Naive thymus-derived CD8-positive, alpha-beta T cell (primary cell): ENCODE measurements at regions not wholly inside any gene's neighbourhood (a gene's known extent, or its start where the extent isn't known, plus 50 kb on each side); places are given as distances from the start of the nearest gene placed in this dataset.

Experiments used
- ATAC-seq, 2 donors: fragments of 150-1000 bp; cut with Tn5 transposase in 1 of 2; sonication (Bioruptor Pico), chemical (Tn5 transposase) in 1 of 2; 1 replicate in 1 of 2; 2 replicates in 1 of 2; pipeline ENCODE4 v1.10.0; 2021; ENCODE audit warnings: mild to moderate bottlenecking in 2 of 2, moderate library complexity in 2 of 2
- POLR2A ChIA-PET: fragments of 350-600 bp; sonication (Branson Sonifier 250); formaldehyde crosslinking; loops from one replicate; lab custom pipeline; 2021; ENCODE audit warnings: antibody characterized with exemption; lab: Charles Lee
- DNase-seq, 10 donors: peaks; one replicate each; pipeline versions ENCODE4 v3.0.0 to v3.0.0-alpha.2; 2020 to 2022
- H3K27ac Mint-ChIP-seq, 10 donors: one replicate each; pipeline ENCODE4 v1.8.0; 2020 to 2022; ENCODE audit warnings: mild to moderate bottlenecking in 10 of 10, mixed read lengths in 10 of 10, moderate library complexity in 4 of 10, inconsistent platforms in 1 of 10
- H3K27me3 Mint-ChIP-seq, 5 donors: one replicate each; pipeline ENCODE4 v1.8.0; 2021 to 2022; ENCODE audit warnings: mixed read lengths in 5 of 5
- H3K36me3 Mint-ChIP-seq, 3 donors: one replicate each; pipeline ENCODE4 v1.8.0; 2020 to 2022; ENCODE audit warnings: mixed read lengths in 3 of 3, mild to moderate bottlenecking in 2 of 3, inconsistent platforms in 1 of 3
- H3K4me1 Mint-ChIP-seq, 4 donors: one replicate each; pipeline ENCODE4 v1.8.0; 2021 to 2022; ENCODE audit warnings: mixed read lengths in 4 of 4
- H3K4me3 Mint-ChIP-seq, 10 donors: one replicate each; pipeline ENCODE4 v1.8.0; 2020 to 2022; ENCODE audit warnings: mild to moderate bottlenecking in 10 of 10, mixed read lengths in 10 of 10, moderate library complexity in 6 of 10, inconsistent platforms in 1 of 10
- H3K9me3 Mint-ChIP-seq, 9 donors: one replicate each; pipeline ENCODE4 v1.8.0; 2020 to 2022; ENCODE audit warnings: mixed read lengths in 9 of 9, mild to moderate bottlenecking in 3 of 9, inconsistent platforms in 1 of 9, moderate library complexity in 1 of 9

GRCh38 chr12:87775784-87776183, 253.4 kb downstream of the C12orf50 start:
- no peak overlapping the region for H3K4me3 Mint-ChIP-seq

GRCh38 chr12:87775051-87775450, 254.2 kb downstream of the C12orf50 start:
- Mint-ChIP-seq H3K27ac (no peak overlapping the region), H3K36me3 (no peaks in the 10 kb centered on the region), H3K27me3 (no peaks in the 10 kb centered on the region), H3K9me3 (peaks cover 0 to 5% (median 0%) of the 10 kb centered on the region in 9 donors), H3K4me1 (peaks cover 0 to under 1% (median 0%) of the 10 kb centered on the region in 4 donors), H3K4me3 (no peak overlapping the region)
- POLR2A ChIA-PET: no interaction called here
- DNase-seq (no peak), ATAC-seq (no peak)

More at GRCh38 chr12:87775784-87776183, 253.4 kb downstream of the C12orf50 start:
- Mint-ChIP-seq H3K4me1 (peaks cover 0 to 1% (median 0%) of the 10 kb centered on the region in 4 donors), H3K9me3 (peaks cover 0 to 5% (median 0%) of the 10 kb centered on the region in 9 donors), H3K27me3 (no peaks in the 10 kb centered on the region), H3K27ac (no peak overlapping the region), H3K36me3 (no peaks in the 10 kb centered on the region)
- DNase-seq (no peak), ATAC-seq (no peak)
- POLR2A ChIA-PET: no interaction called here

GRCh38 chr12:87772401-87772800, 256.8 kb downstream of the C12orf50 start:
- no peaks in the 10 kb centered on the region for H3K27me3 Mint-ChIP-seq
- H3K27ac Mint-ChIP-seq: no peak overlapping the region
- no peaks in the 10 kb centered on the region for H3K4me1 Mint-ChIP-seq
- ATAC-seq (no peak), DNase-seq (no peak)
- peaks cover 0 to 5% (median 0%) of the 10 kb centered on the region in 9 donors for H3K9me3 Mint-ChIP-seq
- H3K4me3 Mint-ChIP-seq: no peak overlapping the region
- H3K36me3 Mint-ChIP-seq: no peaks in the 10 kb centered on the region
- POLR2A ChIA-PET: no interaction called here

- Mint-ChIP-seq H3K27me3 (no peaks in the 10 kb centered on the region), H3K27ac (no peak overlapping the region), H3K4me1 (no peaks in the 10 kb centered on the region), H3K36me3 (no peaks in the 10 kb centered on the region), H3K9me3 (no peaks in the 10 kb centered on the region), H3K4me3 (no peak overlapping the region)
- ATAC-seq: no peak
- DNase-seq: no peak
- POLR2A ChIA-PET: no interaction called here
These were observed 260.5 kb downstream of the C12orf50 start for GRCh38 chr12:87768501-87769287.

GRCh38 chr12:87766044-87766443, 263.2 kb downstream of the C12orf50 start:
- DNase-seq (no peak), ATAC-seq (no peak)
- no peaks in the 10 kb centered on the region for H3K4me1 Mint-ChIP-seq
- H3K4me3 Mint-ChIP-seq: no peak overlapping the region
- H3K27me3 Mint-ChIP-seq: peaks cover 0 to 1% (median 0%) of the 10 kb centered on the region in 5 donors
- no peak overlapping the region for H3K27ac Mint-ChIP-seq
- no peaks in the 10 kb centered on the region for H3K9me3 Mint-ChIP-seq
- POLR2A ChIA-PET: no interaction called here
- H3K36me3 Mint-ChIP-seq: no peaks in the 10 kb centered on the region

- DNase-seq (no peak), ATAC-seq (no peak)
- H3K27me3 Mint-ChIP-seq: peaks cover 0 to 1% (median 0%) of the 10 kb centered on the region in 5 donors
- no peak overlapping the region for H3K4me3 Mint-ChIP-seq
- H3K27ac Mint-ChIP-seq: no peak overlapping the region
- POLR2A ChIA-PET: no interaction called here
- no peaks in the 10 kb centered on the region for H3K36me3 Mint-ChIP-seq
- H3K9me3 Mint-ChIP-seq: peaks cover 0 to 7% (median 0%) of the 10 kb centered on the region in 9 donors
- no peaks in the 10 kb centered on the region for H3K4me1 Mint-ChIP-seq
These were observed 268.3 kb downstream of the C12orf50 start for GRCh38 chr12:87760943-87761342.

GRCh38 chr12:87758271-87758670, 270.9 kb downstream of the C12orf50 start:
- Mint-ChIP-seq H3K36me3 (no peaks in the 10 kb centered on the region), H3K4me1 (no peaks in the 10 kb centered on the region), H3K27ac (no peak overlapping the region), H3K4me3 (no peak overlapping the region), H3K9me3 (peaks cover 0 to 15% (median 0%) of the 10 kb centered on the region in 9 donors), H3K27me3 (peaks cover 0 to 4% (median 0%) of the 10 kb centered on the region in 5 donors)
- ATAC-seq (no peak), DNase-seq (no peak)
- POLR2A ChIA-PET: no interaction called here

GRCh38 chr12:87756721-87757120, 272.5 kb downstream of the C12orf50 start:
- peaks cover 0 to 20% (median 0%) of the 10 kb centered on the region in 9 donors for H3K9me3 Mint-ChIP-seq
- ATAC-seq (no peak), DNase-seq (no peak)
- H3K4me1 Mint-ChIP-seq: no peaks in the 10 kb centered on the region
- POLR2A ChIA-PET: no interaction called here
- no peak overlapping the region for H3K4me3 Mint-ChIP-seq
- H3K27me3 Mint-ChIP-seq: peaks cover 0 to 4% (median 0%) of the 10 kb centered on the region in 5 donors
- H3K27ac Mint-ChIP-seq: no peak overlapping the region
- no peaks in the 10 kb centered on the region for H3K36me3 Mint-ChIP-seq

- DNase-seq (no peak), ATAC-seq (no peak)
- H3K4me1 Mint-ChIP-seq: no peaks in the 10 kb centered on the region
- no peaks in the 10 kb centered on the region for H3K36me3 Mint-ChIP-seq
- POLR2A ChIA-PET: no interaction called here
- peaks cover 0 to 20% (median 0%) of the 10 kb centered on the region in 9 donors for H3K9me3 Mint-ChIP-seq
- H3K27me3 Mint-ChIP-seq: peaks cover 0 to 4% (median 0%) of the 10 kb centered on the region in 5 donors
- no peak overlapping the region for H3K4me3 Mint-ChIP-seq
- H3K27ac Mint-ChIP-seq: no peak overlapping the region
These were observed 273.1 kb downstream of the C12orf50 start for GRCh38 chr12:87756111-87756510.

GRCh38 chr12:87728931-87729593, 300.1 kb downstream of the C12orf50 start:
- ATAC-seq: no peak
- Mint-ChIP-seq H3K27me3 (no peaks in the 10 kb centered on the region), H3K9me3 (peaks cover 0 to 3% (median 0%) of the 10 kb centered on the region in 9 donors), H3K4me3 (no peak overlapping the region), H3K4me1 (no peaks in the 10 kb centered on the region), H3K36me3 (no peaks in the 10 kb centered on the region), H3K27ac (no peak overlapping the region)
- POLR2A ChIA-PET: no interaction called here
- DNase-seq: no peak

- Mint-ChIP-seq H3K27me3 (no peaks in the 10 kb centered on the region), H3K4me1 (no peaks in the 10 kb centered on the region), H3K36me3 (no peaks in the 10 kb centered on the region), H3K27ac (no peak overlapping the region), H3K4me3 (no peak overlapping the region), H3K9me3 (peaks cover 0 to 18% (median 2%) of the 10 kb centered on the region in 9 donors)
- DNase-seq (no peak), ATAC-seq (no peak)
- POLR2A ChIA-PET: no interaction called here
These were observed 308.2 kb downstream of the C12orf50 start for GRCh38 chr12:87720967-87721366.

- no peak overlapping the region for H3K4me3 Mint-ChIP-seq
- ATAC-seq (no peak), DNase-seq (no peak)
- H3K27ac Mint-ChIP-seq: no peak overlapping the region
- peaks cover 1 to 31% (median 7%) of the 10 kb centered on the region in 9 donors for H3K9me3 Mint-ChIP-seq
- POLR2A ChIA-PET: no interaction called here
- H3K4me1 Mint-ChIP-seq: no peaks in the 10 kb centered on the region
- no peaks in the 10 kb centered on the region for H3K36me3 Mint-ChIP-seq
- H3K27me3 Mint-ChIP-seq: no peaks in the 10 kb centered on the region
These were observed 324.8 kb downstream of the C12orf50 start for GRCh38 chr12:87704374-87704773.

- no peaks in the 10 kb centered on the region for H3K27me3 Mint-ChIP-seq
- no peaks in the 10 kb centered on the region for H3K4me1 Mint-ChIP-seq
- no peaks in the 10 kb centered on the region for H3K36me3 Mint-ChIP-seq
- H3K4me3 Mint-ChIP-seq: no peak overlapping the region
- POLR2A ChIA-PET: no interaction called here
- no peak for DNase-seq
- peaks cover 0 to 16% (median 4%) of the 10 kb centered on the region in 9 donors for H3K9me3 Mint-ChIP-seq
- H3K27ac Mint-ChIP-seq: no peak overlapping the region
- no peak for ATAC-seq
These were observed 338.9 kb downstream of the C12orf50 start for GRCh38 chr12:87690236-87690810.
